NK-92 treated with Interleukin-12 subunit alpha and Interleukin-12 subunit beta, amount 100 ng/mL, for 24 hours (cell line): ENCODE measurements at regions not wholly inside any gene's neighbourhood (a gene's known extent, or its start where the extent isn't known, plus 50 kb on each side); places are given as distances from the start of the nearest gene placed in this dataset.

Experiments used
- DNase-seq: peaks from one replicate; lab custom pipeline; 2025; lab: John Stamatoyannopoulos, UW

GRCh38 chr1:3954170-3955169 is 54.4 kb upstream of the C1orf174 start:
- DNase-seq: no peak

DNA sequence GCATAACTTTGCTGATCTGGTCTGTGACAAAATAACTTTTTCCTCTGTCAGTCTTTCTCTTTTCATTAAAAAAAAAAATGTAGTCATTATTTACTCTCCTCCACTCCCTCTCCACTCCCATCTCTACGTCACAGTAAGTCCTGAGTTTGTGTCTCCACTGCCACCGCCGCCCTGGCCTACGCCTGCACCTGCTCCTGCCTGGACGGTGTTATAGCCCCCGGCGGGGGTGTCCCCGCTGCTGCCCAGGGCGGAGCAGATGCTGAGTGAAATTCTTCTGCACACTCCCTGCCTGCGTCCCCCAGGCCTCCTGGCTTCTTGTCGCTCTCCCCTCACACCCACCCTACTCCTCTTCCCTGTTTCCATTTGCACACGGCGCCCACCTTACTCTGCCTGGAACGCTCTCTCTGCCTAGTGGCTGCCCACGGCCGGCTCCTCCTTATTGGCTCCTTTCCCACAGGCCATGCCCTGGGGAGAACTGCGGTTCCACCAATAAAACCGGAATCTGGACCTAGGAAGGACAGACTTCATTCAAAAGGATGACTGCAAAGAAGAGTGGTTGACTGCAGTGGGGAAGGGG is 55.2 kb upstream of the C1orf174 start:
- no peak for DNase-seq

GRCh38 chr1:3956527-3957170 is 56.6 kb upstream of the C1orf174 start:
- no peak for DNase-seq

DNA sequence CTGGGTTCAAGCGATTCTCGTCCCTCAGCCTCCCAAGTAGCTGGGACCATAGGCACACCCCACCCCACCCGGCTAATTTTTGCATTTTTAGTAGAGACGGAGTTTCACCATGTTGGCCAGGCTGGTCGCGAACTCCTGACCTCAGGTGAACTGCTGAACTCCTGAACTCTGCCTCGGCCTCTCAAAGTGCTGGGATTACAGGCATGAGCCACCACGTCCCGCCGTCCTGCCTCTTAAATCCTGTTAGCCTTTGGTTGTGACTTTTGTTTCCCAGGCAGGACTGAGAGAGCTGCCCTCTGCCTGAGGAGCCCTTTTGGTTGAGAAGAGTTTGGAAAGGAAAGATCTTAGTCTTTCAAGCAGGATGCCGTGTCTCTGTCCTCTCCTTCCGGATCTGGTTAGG is 59.3 kb upstream of the C1orf174 start:
- no peak for DNase-seq

DNA sequence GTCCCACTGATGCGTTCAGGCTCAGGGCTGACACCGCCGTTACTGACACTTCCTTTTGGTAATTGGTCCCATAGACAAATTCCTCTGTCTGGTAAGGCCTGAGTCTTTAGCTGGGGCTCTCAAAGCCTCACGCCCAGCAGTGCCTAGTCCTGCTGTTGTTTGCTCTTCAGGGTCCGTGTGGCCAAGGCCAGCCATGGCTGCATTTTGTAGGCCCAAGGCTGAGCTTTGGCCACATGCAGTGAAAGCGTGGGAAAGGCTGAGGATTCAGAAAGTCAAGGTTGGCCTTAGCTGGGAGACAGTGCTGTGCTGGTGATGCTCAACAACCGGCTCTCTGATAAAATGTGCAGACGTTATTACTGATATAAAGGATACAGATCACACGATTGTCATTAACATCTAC is 63.5 kb upstream of the C1orf174 start:
- DNase-seq: no peak

- no peak for DNase-seq
These were observed 65.6 kb upstream of the C1orf174 start for GRCh38 chr1:3965693-3966092.

DNA sequence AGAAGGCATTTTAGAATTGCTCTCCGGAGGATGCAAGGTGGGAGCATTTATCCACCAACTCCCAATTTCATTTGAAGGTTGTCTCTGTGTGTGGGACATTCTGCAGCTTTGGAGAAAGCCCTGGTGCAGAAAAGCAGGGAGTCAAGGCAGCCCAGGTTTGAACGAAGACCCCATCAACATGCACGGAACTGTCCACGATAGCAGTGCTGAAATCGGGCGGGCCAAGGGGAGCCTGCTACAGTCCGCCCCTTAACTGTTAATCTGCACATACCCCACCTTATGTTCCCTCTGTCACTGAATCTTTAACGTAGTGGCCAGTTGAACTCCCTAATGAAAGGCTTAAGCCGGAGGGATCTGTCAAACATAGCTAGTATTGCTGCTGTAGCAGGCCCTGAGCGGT is 68.8 kb upstream of the C1orf174 start:
- no peak for DNase-seq

DNA sequence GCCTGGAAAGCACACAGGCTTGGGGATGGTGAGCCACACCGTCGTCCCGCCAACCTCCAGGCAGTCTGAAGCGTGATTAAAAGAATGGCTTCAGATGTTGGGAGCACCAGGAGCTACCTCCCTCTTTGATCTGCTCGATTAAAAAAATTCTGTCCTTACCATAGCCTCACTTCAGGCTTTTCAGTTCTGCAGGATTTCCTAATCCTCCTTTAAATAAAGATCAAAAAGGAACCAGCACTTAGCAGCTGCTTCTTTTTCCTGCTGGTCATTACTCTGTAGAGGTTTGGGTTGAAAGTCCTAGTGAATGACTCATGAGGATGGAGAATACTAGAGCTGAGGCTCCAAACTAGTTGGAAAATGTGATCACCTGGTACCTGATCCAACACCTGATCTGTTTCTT is 71.9 kb upstream of the C1orf174 start:
- no peak for DNase-seq

- no peak for DNase-seq
These were observed 76.0 kb upstream of the C1orf174 start for GRCh38 chr1:3975903-3976630.

- no peak for DNase-seq
These were observed 76.7 kb upstream of the C1orf174 start for GRCh38 chr1:3976821-3977220.

GRCh38 chr1:3978196-3978989 is 78.3 kb upstream of the C1orf174 start:
- no peak for DNase-seq

DNA sequence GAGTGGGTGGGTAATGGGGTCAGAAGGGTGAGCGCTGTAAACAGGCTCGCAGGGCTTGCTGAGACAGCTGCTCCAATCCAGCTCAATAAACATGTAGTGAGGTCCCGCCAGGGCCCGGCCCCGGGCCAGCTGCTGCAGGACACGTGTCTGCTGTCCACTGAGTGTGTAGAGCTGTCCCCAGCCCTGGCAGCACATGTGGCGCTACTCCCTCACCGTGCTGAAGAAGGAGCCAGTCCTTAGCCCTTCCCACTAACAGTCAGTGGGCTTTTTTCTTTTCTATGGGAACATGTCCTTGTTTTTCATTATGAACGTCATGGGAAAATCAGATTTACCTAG is 78.9 kb upstream of the C1orf174 start:
- no peak for DNase-seq

DNA sequence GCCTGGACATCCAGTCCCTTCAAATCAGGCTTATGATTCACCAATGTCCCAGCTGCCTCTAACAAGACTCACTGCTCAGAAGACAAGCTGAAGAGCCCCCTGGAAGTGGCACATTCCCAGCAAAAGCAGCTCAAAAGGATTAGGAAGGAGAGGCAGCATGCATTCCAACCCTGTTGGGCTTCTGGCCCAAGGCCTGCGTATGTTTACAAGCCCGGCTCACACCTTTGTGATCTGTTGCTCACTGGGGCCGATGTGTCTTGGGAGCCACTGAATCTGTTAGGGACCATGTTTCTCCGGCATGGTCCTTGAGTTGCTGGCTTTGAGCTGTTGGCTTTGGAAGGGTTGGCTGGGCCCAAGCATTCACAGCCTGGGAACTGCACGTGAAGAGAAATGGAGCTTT is 81.2 kb upstream of the C1orf174 start:
- no peak for DNase-seq

GRCh38 chr1:3981746-3982505 is 81.9 kb upstream of the C1orf174 start:
- no peak for DNase-seq

GRCh38 chr1:3983181-3983580 is 83.1 kb upstream of the C1orf174 start:
- no peak for DNase-seq

- DNase-seq: no peak
These were observed 84.5 kb upstream of the C1orf174 start for GRCh38 chr1:3984586-3984985.

DNA sequence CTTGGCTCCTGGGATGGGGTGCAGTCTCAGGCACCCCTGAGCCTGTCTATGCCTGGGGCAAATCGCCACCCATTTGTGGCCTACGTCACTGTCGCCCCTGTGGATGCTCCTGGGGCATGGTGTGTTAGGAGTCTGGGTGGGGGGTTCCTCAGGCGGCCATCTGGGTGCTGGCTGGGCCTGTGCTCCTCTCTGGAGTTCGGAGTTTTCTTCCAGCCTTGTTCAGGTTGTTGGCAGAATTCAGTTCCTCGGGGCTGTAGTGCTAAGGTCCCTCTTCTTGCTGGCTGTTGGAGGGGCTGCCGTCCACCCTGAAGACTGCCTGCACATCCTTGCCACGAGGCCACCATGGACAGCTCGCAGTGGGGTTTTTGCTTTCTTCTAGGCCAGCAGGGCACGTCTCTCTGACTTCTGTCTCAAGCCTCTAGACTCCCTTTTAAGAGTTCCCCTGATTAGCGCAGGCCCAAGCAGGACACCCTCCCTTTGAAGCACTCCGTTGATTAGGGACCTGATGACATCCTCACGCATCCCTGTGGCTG is 86.7 kb upstream of the C1orf174 start:
- DNase-seq: no peak

DNA sequence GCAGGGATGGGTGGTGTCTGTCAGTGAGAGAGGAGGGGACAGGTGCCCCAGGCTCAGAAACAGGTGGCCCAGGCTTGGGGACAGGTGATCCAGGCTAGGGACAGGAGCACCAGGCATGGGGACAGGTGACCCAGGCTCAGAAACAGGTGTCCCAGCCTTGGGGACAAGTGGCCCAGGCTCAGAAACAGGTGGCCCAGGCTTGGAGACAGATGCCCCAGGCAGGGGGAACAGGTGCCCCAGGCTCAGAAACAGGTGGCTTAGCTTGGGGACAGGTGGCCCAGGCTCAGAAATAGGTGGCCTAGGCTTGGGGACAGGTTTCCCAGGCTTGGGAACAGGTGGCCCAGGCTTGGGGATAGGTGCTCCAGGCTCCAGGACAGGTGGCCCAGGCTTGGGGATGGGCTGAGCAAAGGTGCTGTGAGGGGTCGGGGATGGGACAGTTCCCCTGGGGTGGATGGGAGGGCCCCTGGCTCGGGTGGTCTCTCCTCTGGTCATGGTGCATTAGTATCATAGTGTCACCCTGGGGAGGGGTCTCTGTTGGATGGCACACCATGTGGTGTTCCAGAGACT is 87.7 kb upstream of the C1orf174 start:
- DNase-seq: no peak

DNA sequence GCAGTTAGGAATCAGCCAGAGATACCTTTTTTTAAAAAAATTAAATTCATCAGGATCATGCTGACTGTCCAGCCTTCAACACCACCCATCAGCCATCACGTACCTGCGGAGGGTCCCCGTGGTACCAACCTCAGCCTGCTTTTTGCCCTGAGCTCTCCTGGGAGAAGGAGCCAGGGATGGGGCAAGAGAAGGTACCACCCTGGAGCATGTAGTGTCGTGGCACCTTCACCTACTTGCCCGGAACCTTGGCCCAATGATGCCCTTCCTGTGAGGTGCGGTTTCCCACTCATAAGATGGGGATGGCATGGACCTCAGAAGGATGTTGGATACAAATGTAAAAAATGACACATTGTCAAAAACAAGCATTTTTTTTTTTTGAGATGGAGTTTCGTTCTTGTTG is 88.4 kb upstream of the C1orf174 start:
- DNase-seq: no peak

DNA sequence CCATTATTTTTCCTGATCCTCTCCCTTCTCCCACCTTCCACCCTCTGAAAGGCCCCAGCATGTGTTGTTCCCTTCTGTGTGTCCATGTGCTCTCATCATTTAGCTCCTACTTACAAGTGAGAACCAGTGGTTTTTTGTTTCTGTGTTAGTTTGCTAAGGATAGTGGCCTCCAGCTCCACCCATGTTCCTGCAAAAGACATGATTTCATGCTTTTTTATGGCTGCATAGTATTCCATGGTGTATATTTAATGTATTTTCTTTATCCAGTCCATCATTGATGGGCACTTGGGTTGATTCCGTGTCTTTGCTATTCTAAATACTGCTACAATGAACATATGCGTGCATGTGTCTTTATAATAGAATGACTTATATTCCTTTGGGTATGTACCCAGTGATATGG is 89.4 kb upstream of the C1orf174 start:
- no peak for DNase-seq
